NB4 (cell line): ENCODE measurements at regions not wholly inside any gene's neighbourhood (a gene's known extent, or its start where the extent isn't known, plus 50 kb on each side); places are given as distances from the start of the nearest gene placed in this dataset.
A peak's percentile ranks its signal among the peaks of the same experiment; 100 is the strongest.

Experiments
- DNase-seq: peaks from one replicate; pipeline ENCODE4 v3.0.0; 2010; ENCODE audit warnings: low read depth
- H3K4me3 ChIP-seq: one replicate; pipeline ENCODE4 v1.5.1; 2011; ENCODE audit warnings: mild to moderate bottlenecking, low read depth, low read length, moderate library complexity
- CTCF ChIP-seq: IDR thresholded peaks from one replicate; pipeline ENCODE4 v1.5.1; 2012; ENCODE audit warnings: low read depth, low read length
- MAX ChIP-seq: IDR thresholded peaks from 2 replicates; pipeline ENCODE4 v1.6.1; 2011; ENCODE audit warnings: low read depth, low read length
- MYC ChIP-seq: IDR thresholded peaks from 2 replicates; pipeline ENCODE4 v1.6.1; 2011; ENCODE audit warnings: low read depth, low read length
- POLR2A ChIP-seq: IDR thresholded peaks from 2 replicates; pipeline ENCODE4 v1.6.1; 2011; ENCODE audit warnings: mild to moderate bottlenecking; ENCODE audit not compliant: insufficient read length; ENCODE audit errors: extremely low read depth

GRCh38 chr5:15261269-15261995, 238.5 kb upstream of the FBXL7 start:
- no peak for TF ChIP-seq MYC
- TF ChIP-seq POLR2A: no peak
- TF ChIP-seq CTCF: no peak
- no peak for TF ChIP-seq MAX
- no peak for DNase-seq
- no peak overlapping the region for H3K4me3 ChIP-seq

GRCh38 chr5:15260356-15261268, 239.4 kb upstream of the FBXL7 start:
- no peak for DNase-seq
- H3K4me3 ChIP-seq: no peak overlapping the region
- no peak for TF ChIP-seq MYC
- TF ChIP-seq MAX: no peak
- no peak for TF ChIP-seq CTCF
- no peak for TF ChIP-seq POLR2A

GRCh38 chr5:15256485-15256884, 243.5 kb upstream of the FBXL7 start:
- H3K4me3 ChIP-seq: no peak overlapping the region
- no peak for TF ChIP-seq MAX
- TF ChIP-seq POLR2A: no peak
- no peak for TF ChIP-seq CTCF
- TF ChIP-seq MYC: no peak
- no peak for DNase-seq

GRCh38 chr5:15255576-15255975, 244.4 kb upstream of the FBXL7 start:
- TF ChIP-seq MAX (no peak), POLR2A (no peak), MYC (no peak), CTCF (no peak)
- DNase-seq: no peak
- no peak overlapping the region for H3K4me3 ChIP-seq

- peak; percentile 3 for DNase-seq
Observed at GRCh38 chr5:15254607-15255006, 245.4 kb upstream of the FBXL7 start.

GRCh38 chr5:15252331-15252730, 247.6 kb upstream of the FBXL7 start:
- DNase-seq: no peak
- TF ChIP-seq CTCF: no peak
- no peak for TF ChIP-seq MAX
- no peak for TF ChIP-seq POLR2A
- no peak for TF ChIP-seq MYC
- H3K4me3 ChIP-seq: no peak overlapping the region

More at GRCh38 chr5:15254607-15255006, 245.4 kb upstream of the FBXL7 start:
- H3K4me3 ChIP-seq: no peak overlapping the region
- TF ChIP-seq POLR2A: no peak
- no peak for TF ChIP-seq MYC
